GM18502 (cell line): ENCODE measurements at regions not wholly inside any gene's neighbourhood (a gene's known extent, or its start where the extent isn't known, plus 50 kb on each side); places are given as distances from the start of the nearest gene placed in this dataset.
"Not testable (repeated sequence)": the region's sequence is repeated elsewhere in the genome, so short reads cannot be mapped to it uniquely, and the experiment has no call there.

ENCODE experiments used
- ATAC-seq: cut with Tn5 transposase; IDR thresholded peaks from one replicate; pipeline ENCODE4 v1.9.1; 2021; ENCODE audit warnings: mild to moderate bottlenecking; ENCODE audit not compliant: unreplicated experiment, poor library complexity

DNA sequence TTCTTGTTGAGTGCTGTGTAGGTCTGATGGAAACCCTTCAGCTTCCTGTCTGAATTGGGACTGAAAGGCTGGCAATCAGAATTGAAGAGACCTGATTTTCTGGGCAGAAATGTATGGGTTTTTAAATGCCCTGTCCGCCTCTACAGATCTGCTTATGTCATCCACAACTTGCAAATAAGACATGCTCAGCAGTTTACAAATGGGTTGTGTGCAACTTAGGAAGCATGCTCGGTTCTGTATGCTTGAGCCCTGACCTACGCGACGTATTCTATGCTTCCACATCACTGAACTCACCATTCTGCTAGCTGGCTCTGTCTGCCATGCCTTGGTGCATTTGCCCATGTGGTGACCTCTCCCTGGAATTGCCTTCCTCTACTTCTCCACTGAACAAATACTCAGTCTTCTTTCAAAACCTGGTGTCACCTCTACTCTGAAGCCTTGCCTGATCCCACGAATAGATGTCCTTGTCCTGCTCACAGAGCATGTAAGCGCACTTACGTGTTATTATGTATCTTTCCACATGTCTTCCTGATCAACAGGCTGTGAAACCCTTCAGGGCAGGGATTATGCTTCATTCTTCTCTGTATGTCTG is 194.2 kb downstream of the ERCC6L2 start:
- no peak for ATAC-seq

DNA sequence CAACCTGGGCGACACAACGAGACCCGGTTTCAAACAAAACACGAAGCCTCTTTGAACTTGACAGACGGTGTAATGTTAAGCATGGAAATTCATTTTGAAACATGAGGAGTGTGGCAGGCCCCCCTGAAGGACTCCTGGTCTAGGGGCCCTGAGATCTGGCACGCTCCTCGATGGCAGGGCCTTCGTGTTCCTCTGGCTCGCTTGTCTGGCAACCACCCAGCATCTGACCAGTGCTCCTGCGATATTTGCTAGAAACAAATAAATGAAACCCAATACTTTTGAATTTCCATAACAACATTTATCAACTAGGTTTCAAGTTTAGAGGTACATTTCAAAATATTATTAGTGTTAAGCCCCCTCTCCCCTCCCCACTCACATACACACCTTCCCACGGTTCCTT is 193.0 kb downstream of the ERCC6L2 start:
- no peak for ATAC-seq

DNA sequence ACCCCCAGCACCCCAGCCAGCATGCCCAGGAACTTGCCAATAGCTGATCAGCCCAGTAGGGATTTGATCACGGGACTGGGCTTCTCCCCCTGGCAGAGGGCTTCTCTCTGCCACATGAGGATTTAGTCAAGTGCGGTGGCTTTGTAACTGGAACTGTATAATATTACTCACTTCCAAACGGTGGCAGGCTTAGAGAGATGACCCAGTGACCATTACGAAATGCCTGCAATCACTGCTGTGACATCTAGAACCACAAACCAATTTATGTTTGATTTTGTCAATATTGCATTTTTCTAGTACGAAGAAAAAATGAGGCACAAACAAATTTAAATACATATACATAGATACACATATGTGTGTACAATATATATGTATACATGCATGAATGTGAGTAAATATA is 192.1 kb downstream of the ERCC6L2 start:
- ATAC-seq: no peak

DNA sequence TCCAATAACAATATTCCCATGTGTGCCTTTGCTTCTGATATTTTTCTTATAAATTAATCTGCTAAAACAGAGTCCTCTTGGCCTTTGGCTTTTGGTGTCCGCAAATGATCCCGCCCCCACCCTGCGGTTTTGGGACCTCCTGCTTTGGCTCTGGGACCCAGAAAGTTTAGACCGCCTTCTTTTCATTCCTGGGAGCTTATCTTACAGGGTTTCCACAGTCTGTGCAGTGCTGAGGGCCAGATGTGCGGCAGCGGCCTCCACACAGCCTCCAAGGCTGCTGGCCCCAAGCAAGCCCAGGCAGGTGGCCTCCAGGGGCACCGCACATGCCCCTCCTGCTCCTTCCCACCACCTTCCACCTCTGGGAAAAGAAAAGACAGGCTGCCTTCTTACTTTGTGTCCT is 191.5 kb downstream of the ERCC6L2 start:
- no peak for ATAC-seq

DNA sequence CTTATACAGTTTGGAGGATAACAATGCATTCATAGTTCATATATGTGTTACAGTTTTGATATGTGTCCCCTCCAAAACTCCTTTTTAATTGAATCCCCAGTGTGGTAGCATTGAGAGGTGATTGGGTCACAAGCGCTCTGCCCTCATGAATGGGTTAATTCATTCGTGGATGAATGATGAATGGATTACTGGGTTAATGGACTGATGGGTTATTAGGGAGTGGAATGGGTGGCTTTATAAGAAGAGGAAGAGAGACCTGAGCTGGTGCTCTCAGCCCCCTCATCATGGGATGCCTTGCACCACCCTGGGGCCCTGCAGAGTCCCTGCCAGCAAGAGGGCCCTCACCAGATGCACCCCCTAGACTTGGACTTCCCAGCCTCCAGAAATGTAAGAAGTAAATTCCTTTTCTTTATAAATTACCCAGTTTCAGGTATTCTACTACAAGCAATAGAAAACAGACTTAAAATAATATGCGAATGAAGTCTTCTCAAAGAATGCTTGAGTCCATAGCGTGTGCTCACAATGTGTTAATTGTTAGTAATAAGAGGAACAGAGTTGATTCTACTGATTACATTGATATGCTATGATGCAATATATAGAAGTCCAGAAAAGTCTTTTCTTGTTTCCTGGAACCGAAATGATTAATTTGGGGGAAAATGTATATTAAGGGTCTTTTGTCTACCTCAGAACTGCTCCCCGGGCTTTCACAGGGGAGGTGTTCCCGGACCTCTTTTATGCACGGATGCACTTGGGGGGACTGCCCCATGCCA is 190.2 kb downstream of the ERCC6L2 start:
- ATAC-seq: no peak

DNA sequence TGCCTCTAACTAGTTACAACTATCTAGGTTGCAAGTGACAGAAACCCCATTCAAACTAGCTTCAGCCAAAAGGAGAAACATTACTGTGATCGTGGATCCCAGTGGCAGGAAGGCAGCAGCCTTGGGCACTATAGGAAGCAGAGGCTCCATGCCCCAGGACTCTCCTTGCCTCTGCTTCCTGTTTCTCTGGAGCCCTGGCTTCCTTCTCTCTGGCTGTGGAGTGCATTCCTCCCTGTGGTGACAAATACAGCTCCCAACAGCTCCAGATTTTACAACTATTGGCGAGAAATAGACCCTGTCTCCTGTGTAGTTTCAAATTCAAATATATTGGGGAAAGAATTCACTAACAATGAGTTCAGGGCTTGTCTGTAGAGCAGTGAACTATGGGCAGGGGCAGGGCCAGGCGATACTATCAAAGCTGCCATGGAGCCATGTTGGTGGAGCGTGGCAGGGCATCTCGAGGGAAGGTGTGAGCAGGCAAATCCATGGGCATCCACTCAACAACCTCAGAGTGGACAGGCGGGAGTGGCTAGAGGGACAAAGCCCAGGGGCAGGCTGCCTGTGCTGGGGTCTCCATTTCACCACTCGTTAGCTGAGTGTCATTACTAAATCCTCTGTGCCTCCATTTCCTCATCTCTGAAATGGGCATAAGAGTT is 189.5 kb downstream of the ERCC6L2 start:
- no peak for ATAC-seq

DNA sequence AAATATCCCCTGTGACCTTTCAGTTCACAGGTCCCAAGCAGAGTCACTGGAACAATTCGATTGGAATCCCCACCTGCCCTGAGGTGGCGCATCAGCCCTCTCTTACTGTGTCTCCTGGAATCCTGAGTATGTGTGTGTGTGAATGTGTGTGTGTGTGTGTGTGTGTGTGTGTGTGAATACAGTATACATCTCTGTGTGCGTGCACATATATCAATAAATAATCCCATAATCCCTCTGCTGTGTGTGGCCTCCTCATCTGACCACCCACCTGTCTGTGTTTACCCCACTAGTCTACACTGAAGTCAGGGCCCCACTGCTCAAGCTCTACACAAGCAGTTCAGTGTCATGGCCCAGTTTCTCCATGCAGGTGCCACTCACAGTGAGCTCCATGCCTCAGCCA is 187.4 kb downstream of the ERCC6L2 start:
- no peak for ATAC-seq

DNA sequence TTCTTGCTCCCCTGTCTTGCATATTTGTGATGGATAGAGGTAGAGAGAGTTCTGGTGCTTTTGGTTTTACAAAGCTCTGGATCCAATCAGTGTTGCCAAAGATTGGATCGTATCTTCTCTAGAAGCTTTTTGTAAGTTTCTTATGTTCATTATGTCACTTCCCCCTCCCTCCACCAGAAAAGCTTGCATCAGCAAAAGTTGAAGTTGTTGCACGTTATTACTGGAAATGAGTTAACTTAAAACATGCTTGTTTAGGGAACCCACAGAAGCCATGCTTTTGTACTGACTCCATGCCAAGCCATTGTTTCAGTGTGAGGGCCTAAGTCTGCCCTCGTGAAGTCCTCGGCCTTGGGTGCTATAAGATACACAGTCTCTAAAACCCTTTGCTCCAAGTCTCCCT is 186.5 kb downstream of the ERCC6L2 start:
- no peak for ATAC-seq

DNA sequence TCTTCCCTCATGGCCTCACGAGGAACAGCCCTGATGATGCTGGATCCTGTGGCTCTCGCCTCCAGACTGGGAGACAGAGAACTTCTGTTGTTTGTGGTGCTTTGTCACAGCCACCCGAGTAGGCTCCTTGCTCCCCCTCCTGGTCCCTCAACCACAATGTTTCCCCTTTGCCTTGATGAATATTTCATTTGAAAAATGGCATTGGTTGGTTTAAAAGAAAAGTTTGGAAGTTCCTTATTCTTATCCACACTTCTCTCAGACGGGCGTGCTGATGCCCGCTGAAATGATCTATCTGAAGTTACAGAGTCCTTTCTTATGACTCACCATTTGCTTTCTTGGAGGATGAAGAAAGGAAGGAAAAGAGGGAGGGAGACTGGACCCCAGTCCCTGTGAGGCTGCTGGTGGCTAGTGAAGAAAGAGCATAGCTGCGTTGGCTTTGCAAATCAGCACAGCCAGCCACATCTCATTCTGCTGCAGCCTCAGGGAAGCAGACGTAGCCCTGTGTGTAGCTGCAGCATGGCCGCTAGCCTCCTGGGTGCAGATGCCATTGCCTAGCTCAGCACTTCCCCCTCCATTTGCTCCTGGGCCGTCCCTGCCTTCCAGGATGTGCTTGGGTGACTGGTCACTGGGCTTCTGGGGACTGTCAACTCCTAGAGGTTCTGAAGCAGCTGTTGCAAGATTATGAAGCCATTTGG is 185.9 kb downstream of the ERCC6L2 start:
- no peak for ATAC-seq

DNA sequence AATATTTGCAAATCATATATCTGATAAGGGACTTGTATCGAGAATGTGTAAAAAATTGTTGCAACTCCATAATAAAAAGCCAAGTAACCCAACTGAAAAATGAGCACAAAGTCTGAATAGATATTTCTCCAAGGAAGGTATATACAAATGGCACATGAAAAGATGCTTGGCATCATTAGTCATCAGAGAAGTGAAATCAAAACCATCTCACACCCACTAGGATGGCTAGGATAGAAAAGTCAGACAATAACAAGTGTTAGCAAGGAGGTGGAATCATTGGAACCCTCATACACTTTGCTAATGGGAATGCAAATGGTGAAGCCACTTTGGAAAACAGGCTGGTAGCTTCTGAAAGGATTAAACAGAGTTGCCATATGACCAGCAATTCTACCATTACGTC is 182.7 kb downstream of the ERCC6L2 start:
- ATAC-seq: no peak

DNA sequence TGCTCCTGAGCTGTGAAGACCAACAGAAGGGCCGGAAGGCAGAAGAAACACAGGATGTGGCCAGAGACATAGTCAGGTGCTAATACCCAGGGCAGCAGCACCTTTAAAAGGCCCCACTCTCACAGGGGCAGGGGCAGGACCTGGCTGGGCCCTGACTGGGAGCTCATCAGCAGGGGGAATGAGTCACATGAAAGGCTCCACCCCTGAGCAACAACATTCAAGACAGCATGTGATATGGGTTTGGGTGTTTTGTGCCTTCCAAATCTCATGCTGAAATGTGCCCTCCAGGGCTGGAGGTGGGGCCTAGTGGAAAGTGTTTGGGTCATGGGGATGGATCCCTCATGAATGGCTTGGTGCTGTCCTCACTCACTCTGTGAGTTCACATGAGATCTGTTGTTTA is 181.7 kb downstream of the ERCC6L2 start:
- no peak for ATAC-seq

DNA sequence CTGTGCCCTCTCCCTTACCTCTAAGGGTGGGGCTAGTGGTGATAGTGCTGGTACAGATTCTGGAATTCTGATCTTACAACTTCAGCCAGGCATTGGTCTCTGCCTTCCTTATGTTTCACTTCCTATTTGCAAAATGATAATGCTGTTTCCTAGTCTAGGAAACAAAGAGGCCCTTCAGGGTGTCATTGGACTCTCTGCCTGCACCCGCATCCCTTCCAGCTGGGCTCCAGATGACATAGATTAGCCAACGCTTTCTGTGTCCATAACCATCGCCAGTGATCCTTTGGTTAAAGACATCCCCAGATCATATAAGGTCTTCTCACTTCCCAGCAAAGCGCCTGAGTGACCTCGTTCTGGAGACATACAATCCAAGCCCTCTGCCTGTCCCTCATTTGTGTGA is 180.7 kb downstream of the ERCC6L2 start:
- no peak for ATAC-seq

DNA sequence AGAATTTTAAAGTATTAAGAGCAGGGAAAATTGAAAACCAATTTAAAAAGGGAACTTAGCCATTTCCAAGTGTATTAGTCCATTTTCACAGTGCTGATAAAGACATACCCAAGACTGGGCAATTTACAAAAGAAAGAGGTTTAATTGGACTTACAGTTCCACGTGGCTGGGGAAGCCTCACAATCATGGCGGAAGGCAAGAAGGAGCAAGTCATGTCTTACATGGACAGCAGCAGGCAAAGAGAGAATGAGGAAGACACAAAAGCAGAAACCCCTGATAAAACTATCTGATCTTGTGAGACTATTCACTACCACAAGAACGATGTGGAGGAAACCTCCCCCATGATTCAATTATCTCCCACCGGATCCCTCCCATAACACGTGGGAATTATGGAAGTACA is 178.8 kb downstream of the ERCC6L2 start:
- not testable (repeated sequence) for ATAC-seq

DNA sequence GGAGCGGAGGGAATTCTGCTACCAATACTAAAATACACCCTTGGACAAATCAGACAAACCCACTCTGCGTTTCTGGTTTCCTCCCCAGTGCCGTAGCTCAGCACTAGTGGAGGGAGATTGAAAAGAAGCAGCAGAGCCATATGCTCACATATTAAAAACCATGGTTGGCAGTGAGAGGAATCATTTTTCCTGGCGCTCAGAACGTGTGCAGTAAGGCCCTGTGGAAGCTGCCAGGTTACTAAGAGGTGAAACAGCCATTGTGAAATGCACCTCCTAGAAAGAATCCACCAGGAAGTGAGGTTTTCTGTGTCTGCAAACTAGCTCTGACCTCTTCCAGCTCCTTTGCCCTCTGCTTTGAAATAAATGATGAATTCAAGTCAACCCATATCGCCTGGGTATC is 177.2 kb downstream of the ERCC6L2 start:
- no peak for ATAC-seq

DNA sequence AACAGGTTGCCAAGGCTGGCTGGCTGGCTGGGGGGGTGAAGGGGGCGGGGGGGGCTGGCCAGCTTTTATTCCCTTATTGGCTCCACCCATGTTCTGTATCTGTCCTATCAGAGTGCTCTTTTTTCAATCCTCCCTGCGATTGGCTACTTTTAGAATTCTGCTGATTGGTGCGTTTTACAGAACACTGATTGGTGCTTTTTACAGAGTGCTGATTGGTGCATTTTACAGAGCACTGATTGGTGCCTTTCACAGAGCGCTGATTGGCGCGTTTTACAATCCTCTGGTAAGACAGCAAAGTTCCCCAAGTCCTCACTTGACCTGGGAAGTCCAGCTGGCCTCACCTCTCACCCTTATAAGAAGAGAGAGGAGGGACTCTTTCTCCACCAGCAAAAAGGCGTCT is 175.9 kb downstream of the ERCC6L2 start:
- ATAC-seq: no peak

DNA sequence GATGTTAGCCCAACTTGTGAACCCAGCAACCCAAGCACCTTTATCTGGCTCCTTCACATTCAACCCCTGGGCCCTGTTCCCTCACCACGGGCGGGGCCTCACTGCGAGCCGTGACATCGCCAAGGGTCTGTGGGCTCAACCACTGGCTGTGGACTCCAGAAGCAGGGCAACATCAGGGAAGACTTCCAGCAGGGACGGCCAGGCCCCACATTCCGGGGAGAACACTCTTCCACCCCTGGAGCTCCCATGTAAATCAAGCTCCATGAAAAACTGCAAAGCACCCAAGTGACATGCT is 175.3 kb downstream of the ERCC6L2 start:
- no peak for ATAC-seq

DNA sequence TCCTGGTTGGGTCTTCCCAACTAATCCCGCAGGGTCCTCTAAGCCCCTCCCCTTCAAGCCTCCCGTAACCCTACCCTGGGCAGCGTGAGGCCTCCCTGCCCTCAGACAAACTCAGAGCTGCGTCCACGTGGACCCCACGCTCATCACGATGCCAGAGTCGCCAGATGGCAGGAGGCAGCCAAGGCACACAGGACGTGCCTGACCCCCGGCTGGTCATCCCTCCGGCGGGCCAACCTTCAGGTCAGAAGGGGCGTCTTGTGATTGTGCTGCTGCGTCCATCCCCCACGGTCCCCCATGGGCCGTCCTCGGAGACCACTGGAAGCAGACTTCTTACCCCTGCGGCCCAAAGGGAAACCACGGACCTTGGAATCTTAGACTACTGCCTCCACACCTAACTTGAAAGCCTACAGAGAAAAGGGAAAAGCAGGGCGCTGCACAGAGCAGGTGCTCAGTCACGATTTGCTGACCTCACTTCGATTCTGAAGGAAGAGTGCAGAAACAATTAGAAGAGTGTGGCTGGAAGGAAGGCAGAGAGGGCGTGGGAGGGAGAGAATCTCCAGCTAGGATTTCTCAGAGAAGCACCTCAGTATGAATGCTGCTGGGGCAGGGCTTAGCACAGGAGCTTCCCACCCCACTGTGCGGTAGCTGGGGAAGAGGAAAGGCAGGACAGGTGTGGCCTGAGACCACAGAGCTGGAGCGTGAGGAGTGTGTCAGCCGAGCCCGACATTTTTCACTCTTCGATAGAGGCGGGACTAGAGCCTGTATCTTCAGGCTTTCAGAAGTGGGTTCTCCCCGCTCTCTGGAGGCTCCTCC is 174.8 kb downstream of the ERCC6L2 start:
- ATAC-seq: no peak

DNA sequence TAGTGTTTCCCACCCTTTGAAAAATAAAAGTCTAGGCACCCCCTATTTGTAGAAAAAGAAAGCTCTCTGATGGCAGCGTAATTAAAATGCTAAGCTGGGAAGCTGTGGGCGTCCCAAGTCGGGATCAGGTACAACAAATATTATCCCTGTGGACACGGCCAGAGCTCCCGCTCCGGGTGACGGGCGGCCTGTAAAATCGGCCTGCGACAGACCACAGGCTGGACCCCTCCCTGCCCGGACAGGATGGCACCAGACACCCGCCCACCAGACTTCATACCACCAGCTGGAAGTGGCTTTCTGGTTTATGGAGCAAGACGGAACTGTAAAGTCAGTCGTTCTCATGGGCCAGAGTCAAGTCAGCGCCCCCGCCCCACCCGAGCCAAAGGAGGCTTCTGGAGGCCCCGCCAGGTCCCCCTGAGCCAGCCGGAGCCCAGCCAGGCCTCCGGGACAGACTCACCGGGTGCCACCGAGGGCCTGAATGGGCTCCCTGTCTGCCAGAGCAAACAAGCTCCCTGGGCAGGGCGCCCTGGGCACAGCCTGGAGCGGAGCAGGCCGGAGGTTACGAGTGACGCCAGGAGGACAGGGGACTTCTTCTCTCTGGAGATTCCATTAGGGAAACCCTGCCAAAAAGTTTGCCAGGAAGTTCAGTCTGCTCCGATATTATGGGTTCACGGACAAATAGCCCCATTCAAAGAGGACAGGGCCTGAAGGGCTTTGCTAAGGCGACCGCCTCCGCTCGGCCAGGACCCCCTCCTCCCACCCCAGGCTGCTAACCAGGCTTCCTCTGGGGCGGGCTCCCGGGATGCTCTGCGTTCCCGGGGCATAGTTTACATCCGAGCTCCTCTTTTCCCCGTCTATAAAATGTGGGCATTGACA is 173.7 kb downstream of the ERCC6L2 start:
- ATAC-seq: no peak

DNA sequence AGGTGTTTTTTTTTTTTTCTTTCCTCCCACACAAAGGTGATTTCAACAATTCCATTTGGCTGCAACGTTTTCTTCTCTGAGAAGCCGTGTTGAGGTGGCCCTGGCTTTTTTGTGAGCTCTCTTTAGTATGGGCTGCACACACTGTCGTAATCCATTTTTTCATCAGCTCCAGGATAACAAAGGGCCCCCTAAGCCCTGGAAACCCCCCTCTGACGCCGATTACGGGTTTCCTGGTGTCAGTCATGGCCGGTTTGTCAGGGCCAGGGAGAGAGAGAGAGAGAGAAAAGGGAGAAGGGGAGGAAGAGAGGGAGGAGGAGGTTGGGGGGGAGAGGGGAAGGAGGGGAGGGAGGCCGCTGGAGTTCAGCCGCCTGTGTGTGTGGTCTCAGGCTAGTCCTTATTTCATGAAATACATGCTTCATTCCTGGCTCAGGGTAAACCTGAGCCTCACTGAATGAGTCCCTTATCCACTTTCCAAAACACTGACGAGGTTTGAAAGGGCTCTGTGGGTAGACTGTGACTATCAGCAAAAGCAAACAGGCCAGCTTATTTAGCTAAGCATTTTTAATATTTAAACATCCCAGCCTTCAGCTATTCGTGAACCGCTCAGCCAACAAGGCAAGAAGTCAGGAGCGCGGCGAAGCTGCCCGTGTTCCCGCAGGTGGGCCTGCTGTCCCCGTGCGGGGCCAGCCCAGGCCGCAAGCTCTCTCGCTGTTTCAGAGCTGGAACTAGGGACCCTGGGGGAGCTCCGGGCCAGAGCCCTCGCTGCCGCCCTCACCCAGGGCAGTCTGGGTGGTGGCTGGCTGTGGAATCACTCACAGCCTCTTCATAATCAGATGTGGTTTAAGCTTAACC is 172.8 kb downstream of the ERCC6L2 start:
- no peak for ATAC-seq
